Skin epidermis (tissue), 12 donors: ENCODE measurements at regions not wholly inside any gene's neighbourhood (a gene's known extent, or its start where the extent isn't known, plus 50 kb on each side); places are given as distances from the start of the nearest gene placed in this dataset.

Experiments
- H3K27ac ChIP-seq, 21 experiments: fragments of 200-600 bp; sonication (generic) in 11 of 21; one replicate each; pipeline ENCODE4 v1.5.0; 2020; ENCODE audit warnings: mild to moderate bottlenecking in 3 of 21, inconsistent platforms in 2 of 21, moderate library complexity in 2 of 21
- H3K4me3 ChIP-seq, 7 experiments: fragments of 200-600 bp; sonication (generic) in 2 of 7; one replicate each; pipeline ENCODE4 v1.5.0; 2020; ENCODE audit warnings: inconsistent platforms in 2 of 7, mild to moderate bottlenecking in 2 of 7, moderate library complexity in 1 of 7

DNA sequence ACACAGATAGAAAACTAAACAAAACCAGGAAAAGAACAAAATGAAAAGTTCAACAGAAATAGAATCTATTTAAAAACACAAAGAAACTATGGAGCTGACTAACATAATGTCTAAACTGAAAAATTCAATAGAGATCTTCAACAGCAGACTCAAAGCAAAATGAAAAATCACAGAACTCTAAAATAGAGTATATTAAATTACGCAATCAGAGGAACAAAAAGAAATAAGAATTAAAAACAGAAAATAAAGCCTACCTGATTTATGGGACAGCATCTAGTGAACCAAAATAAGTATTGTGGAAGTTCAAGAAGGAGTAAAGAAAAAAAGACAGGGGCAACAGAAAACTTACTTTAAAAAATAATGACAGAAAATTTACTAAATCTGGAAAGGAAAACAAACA lies 152.1 kb upstream of the GALNT5 start:
- no peak overlapping the region for H3K27ac ChIP-seq

GRCh38 chr2:157106950-157107349 lies 150.6 kb upstream of the GALNT5 start:
- Histone ChIP-seq H3K4me3 (no peak overlapping the region), H3K27ac (no peak overlapping the region)

More for the DNA sequence above, 152.1 kb upstream of the GALNT5 start:
- H3K4me3 ChIP-seq = no peak overlapping the region

DNA sequence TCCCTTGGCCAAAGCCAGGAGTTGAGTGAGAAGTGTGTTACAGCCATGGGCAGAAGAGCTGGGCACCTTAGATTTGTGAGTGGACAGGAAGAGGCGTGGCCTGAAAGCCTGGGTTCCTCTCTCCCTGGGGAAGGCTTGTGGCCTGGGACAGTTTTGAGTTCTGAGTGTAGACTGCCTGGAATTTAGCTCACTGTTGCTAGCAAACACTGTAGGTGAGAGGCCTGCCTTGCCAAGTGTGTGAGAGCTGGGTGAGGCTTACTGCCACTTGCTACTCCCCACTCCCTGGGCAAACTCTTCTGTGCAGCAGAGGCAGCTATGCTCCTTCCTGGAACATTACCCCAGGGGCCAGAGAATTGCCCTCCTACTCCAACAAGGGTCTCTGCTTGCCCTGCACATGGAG lies 150.0 kb upstream of the GALNT5 start:
- Histone ChIP-seq H3K4me3 (no peak overlapping the region), H3K27ac (no peak overlapping the region)

- Histone ChIP-seq H3K27ac (no peak overlapping the region), H3K4me3 (no peak overlapping the region)
These were observed 149.6 kb upstream of the GALNT5 start for GRCh38 chr2:157107877-157108276.

DNA sequence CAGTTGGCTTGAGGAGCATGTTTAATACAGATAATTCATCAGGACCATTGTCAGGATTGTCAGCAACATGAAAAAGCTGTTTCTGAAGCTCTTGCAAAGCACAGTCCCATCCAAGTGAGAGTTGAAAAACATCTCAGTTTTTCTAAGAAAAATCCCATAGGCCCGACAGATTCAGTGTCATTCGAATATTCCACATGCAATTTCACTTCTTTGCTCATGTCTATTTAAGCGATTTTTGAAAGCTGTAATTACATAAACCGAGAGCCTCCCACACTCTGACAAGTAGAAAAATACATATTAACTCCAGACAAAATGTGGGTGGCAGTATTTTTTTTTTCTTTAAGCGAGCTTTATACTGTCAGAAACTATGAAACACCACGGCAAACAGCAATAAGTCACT lies 134.7 kb upstream of the GALNT5 start:
- Histone ChIP-seq H3K4me3 (no peak overlapping the region), H3K27ac (no peak overlapping the region)

- Histone ChIP-seq H3K27ac (no peak overlapping the region), H3K4me3 (no peak overlapping the region)
These were observed 132.8 kb upstream of the GALNT5 start for GRCh38 chr2:157124731-157125130.

DNA sequence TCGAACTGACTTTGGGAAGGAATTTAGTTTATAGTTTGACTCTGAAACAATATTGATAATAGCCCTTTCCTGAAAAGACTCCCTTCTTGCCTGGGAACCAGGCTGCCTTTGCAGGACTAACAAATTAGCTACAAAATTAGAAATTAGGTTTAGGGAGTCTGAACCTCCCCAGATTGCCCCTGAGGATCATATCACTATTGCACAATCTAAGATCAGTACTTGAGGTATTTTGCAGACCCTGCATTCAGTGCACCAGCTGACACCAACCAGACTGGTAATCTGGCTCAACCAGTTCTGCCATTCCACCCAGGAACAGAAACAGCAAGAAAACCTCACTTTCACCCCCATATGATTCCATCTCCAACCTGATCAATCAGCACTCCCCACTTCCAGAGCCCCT lies 131.8 kb upstream of the GALNT5 start:
- no peak overlapping the region for H3K27ac ChIP-seq

GRCh38 chr2:157127249-157128012 lies 130.1 kb upstream of the GALNT5 start:
- H3K27ac ChIP-seq = no peak overlapping the region
- no peak overlapping the region for H3K4me3 ChIP-seq

More for the DNA sequence above, 131.8 kb upstream of the GALNT5 start:
- H3K4me3 ChIP-seq = no peak overlapping the region

- Histone ChIP-seq H3K27ac (no peak overlapping the region), H3K4me3 (no peak overlapping the region)
These were observed 113.6 kb upstream of the GALNT5 start for GRCh38 chr2:157143901-157144300.

DNA sequence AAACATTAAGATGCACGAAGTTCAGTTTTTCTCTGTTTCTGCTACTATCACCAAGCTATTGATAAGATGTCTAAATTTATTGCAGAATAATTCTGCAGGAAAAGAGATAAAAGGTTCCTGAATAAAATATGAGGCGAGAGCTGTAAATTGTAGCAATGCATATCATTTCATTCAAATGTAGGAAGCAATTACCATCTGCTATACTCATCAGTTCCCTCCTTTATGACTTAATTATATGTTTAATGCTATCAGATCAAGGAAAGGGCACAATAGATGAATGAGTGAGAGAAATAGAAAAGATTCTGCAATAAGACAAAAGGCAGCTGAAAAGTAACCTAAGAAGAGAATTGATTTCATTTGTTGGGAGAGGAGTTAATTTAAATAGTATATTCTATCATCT lies 108.2 kb upstream of the GALNT5 start:
- no peak overlapping the region for H3K27ac ChIP-seq
- no peak overlapping the region for H3K4me3 ChIP-seq

- Histone ChIP-seq H3K4me3 (no peak overlapping the region), H3K27ac (no peak overlapping the region)
These were observed 106.8 kb upstream of the GALNT5 start for GRCh38 chr2:157150747-157151146.

DNA sequence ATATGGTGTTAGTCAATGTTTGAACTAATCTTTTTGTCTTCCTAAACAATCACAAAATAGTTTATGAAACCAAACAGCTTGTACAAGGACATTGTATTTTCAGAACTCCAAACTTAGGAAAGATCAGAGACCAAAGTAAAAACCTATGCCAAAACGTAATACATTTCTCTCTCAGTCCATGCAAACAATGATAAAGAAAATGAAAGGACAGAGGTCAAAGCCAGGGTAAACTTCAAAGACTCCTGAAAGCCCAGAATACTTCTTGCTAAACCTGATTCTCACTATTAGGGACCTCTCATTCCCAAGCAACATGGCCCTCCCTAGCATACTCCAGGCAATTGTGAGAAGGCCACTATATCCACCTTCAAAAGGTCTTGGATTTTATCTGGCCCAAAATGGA lies 105.1 kb upstream of the GALNT5 start:
- Histone ChIP-seq H3K27ac (no peak overlapping the region), H3K4me3 (no peak overlapping the region)

DNA sequence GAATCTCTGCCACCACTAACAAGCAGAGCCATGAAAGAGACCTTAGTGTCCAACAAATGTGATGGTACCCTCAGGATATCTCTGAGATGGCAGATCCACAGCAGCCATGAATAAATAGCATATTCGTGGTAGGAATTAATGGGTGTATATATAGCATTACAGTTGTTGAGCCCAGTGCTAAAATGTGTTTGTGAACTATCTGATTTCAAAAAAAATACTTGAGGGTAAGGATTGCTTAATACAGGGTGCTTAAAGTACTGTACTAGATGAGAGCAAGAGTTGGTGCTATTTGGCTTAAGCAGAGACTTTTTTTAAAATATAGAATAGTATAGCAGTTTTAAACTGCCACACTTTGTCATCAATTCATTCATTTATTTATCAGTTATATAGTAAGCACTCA lies 101.5 kb upstream of the GALNT5 start:
- Histone ChIP-seq H3K4me3 (no peak overlapping the region), H3K27ac (no peak overlapping the region)

DNA sequence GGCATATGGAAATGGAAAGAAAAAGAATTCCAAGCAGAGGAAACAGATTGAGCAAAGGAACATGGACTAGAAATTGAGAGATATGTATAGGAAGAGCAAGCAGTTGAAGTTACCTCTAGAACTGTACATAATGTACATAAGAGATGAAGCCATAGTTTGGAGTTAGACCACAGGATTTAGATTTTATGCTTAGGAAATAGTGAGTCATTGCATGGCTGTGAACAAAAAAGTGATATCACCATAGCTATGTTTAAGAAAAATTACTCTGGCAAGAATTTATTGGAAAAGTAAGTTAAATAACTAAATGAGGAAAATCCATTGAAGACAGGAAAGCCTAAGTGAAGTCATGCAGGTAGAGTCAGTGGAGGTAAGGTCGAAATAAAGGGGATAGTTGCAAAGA lies 99.4 kb upstream of the GALNT5 start:
- no peak overlapping the region for H3K4me3 ChIP-seq
- no peak overlapping the region for H3K27ac ChIP-seq

DNA sequence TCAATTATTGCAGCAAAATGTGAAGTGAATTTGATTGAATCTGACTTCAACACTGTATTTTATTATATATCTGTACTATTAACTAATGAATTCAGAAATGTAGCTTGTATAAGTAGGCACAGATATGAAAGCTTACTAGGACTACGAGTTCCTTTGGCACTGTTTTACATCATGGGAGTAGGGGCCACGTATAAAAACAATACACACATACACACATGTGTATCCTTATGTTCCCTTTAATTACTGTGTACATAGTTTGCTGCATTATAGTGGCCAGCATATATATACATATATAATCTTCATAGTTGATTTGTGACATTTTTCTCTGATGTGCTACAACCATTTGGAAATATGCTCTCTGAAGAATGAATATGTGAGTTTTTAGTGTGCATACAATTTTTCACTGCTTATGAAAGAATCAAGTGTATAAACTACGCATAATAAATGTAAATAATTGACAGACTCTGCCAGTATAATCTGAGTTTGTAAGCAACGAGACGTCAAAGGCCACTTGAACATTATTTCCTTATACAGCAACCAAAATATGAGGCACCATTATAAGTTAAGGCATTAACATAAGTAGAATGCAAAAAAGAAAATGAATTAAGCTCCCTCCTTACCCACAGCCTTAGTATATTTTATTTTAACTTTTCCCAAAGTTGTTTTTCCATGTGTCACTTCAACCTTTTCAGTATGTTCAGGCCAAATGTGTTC lies 98.1 kb upstream of the GALNT5 start:
- H3K4me3 ChIP-seq = no peak overlapping the region
- H3K27ac ChIP-seq = no peak overlapping the region

- H3K4me3 ChIP-seq = no peak overlapping the region
- H3K27ac ChIP-seq = no peak overlapping the region
These were observed 97.4 kb upstream of the GALNT5 start for GRCh38 chr2:157160111-157160510.

DNA sequence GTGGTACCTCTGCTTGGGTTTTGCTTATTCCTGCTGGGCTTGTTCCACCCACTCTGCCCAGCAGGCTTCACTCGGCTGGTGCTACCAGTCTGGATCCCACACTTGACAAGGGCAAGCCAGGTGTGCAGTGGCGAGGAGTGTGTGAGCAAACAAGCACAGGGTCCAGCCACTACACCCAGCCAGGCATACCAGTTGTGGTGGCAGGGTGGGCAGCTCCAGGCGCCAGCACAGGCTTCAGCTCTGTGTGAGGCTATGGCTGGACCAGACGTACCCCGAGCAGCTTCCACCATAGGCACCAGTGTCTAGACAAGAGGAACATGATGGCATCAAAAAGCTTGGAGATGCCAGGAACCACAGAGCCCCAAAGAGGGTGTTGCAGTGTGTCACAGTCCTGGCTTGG lies 93.1 kb upstream of the GALNT5 start:
- Histone ChIP-seq H3K4me3 (no peak overlapping the region), H3K27ac (no peak overlapping the region)

- Histone ChIP-seq H3K4me3 (no peak overlapping the region), H3K27ac (no peak overlapping the region)
These were observed 92.6 kb upstream of the GALNT5 start for GRCh38 chr2:157164891-157165290.

GRCh38 chr2:157168501-157168900 lies 89.0 kb upstream of the GALNT5 start:
- Histone ChIP-seq H3K27ac (no peak overlapping the region), H3K4me3 (no peak overlapping the region)

GRCh38 chr2:157169889-157170288 lies 87.6 kb upstream of the GALNT5 start:
- H3K4me3 ChIP-seq = no peak overlapping the region
- H3K27ac ChIP-seq = no peak overlapping the region

DNA sequence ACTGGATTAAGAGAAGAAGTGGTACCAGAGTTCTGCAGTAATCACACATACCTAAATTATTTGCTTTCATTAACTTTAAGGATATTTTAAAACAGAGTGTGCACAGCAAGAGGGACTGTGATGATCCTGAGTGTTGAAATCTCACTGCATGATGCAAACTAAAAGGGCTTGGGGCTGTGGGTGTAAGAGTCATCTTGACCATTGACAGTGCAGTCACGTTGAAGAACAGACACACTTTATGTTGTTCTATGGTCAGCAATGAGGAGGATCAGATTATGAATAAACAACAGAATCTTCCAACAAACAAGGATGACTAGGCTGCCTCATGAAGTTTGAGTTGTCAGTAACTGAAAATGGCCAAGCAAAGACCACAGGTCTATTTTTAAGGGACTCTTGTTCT lies 87.2 kb upstream of the GALNT5 start:
- no peak overlapping the region for H3K4me3 ChIP-seq

GRCh38 chr2:157172239-157172638 lies 85.3 kb upstream of the GALNT5 start:
- Histone ChIP-seq H3K27ac (peak overlapping the region in 1 of 21 experiments; percentile 56), H3K4me3 (no peak overlapping the region)

More for the DNA sequence above, 87.2 kb upstream of the GALNT5 start:
- no peak overlapping the region for H3K27ac ChIP-seq
